OCI-LY7 (cell line): ENCODE measurements at regions not wholly inside any gene's neighbourhood (a gene's known extent, or its start where the extent isn't known, plus 50 kb on each side); places are given as distances from the start of the nearest gene placed in this dataset.

Experiments used
- EZH2phosphoT487 ChIP-seq: fragments of 200-600 bp; sonication (generic); IDR thresholded peaks from 2 replicates; pipeline ENCODE4 v1.6.1; 2018; ENCODE audit warnings: low read depth, borderline replicate concordance, mild to moderate bottlenecking, mixed run types, antibody characterized with exemption, low read length, moderate library complexity, mixed read lengths
- TF ChIP-seq, protein P1 (sequence below): fragments of 200-600 bp; sonication (generic); conservative IDR thresholded peaks from 2 replicates; pipeline ENCODE4 v1.5.1; 2014; ENCODE audit warnings: mild to moderate bottlenecking, antibody characterized with exemption, low read length, moderate library complexity, mixed read lengths

DNA sequence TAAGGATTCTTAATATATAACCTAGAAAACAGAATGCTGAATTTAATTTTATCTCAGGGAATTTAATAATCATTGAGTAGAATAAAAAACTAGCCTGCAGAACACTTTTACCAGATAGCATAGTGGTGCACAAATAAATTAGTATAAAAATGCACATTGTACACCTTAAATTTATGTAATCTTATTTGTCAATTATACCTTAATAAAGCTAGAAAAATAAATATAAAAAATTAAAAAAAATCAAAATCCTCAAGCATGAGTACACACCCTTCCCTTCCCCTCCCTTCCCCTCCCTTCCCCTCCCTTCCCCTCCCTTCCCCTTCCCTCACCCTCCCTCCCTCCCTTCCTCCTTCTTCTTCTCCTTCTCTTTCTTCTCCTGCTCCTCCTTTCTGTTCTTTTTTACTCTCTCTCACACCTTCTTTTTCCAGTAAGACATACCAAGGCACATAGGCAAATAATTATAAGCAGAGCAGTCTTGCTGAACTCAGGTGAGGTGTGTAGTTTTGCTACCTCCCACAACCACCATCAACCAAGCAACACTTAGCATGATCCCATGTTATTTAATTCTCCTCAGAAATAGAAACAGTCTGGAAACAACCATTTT is 1395.0 kb downstream of the ZPLD1 start:
- TF ChIP-seq, protein P1, sequence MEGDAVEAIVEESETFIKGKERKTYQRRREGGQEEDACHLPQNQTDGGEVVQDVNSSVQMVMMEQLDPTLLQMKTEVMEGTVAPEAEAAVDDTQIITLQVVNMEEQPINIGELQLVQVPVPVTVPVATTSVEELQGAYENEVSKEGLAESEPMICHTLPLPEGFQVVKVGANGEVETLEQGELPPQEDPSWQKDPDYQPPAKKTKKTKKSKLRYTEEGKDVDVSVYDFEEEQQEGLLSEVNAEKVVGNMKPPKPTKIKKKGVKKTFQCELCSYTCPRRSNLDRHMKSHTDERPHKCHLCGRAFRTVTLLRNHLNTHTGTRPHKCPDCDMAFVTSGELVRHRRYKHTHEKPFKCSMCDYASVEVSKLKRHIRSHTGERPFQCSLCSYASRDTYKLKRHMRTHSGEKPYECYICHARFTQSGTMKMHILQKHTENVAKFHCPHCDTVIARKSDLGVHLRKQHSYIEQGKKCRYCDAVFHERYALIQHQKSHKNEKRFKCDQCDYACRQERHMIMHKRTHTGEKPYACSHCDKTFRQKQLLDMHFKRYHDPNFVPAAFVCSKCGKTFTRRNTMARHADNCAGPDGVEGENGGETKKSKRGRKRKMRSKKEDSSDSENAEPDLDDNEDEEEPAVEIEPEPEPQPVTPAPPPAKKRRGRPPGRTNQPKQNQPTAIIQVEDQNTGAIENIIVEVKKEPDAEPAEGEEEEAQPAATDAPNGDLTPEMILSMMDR, result no peak
- TF ChIP-seq EZH2phosphoT487, result no peak
